ENCODE measurements at regions not wholly inside any gene's neighbourhood (a gene's known extent, or its start where the extent isn't known, plus 50 kb on each side); places are given as distances from the start of the nearest gene placed in this dataset.

GRCh38 chr11:92837595-92837994 lies 131.9 kb upstream of the MTNR1B start:
- no peaks in the 10 kb centered on the region for H3K4me1 ChIP-seq
- no peaks in the 10 kb centered on the region for H3K9me3 ChIP-seq
- TF ChIP-seq POLR2A (IDR thresholded peaks at IDR 0.05) (no peak), CTCF (IDR thresholded peaks at IDR 0.05) (no peak), EP300 (IDR thresholded peaks at IDR 0.05) (no peak)
- no peak overlapping the region for H3K27ac ChIP-seq
- H3K36me3 ChIP-seq, result no peaks in the 10 kb centered on the region
- no peak for DNase-seq (ENCODE audit: low spot score in 2 of 2)
- 93 to 96% methylated on average over 3 of the region's 3 CpGs for WGBS, 2 donors
- H3K4me3 ChIP-seq, result no peak overlapping the region
- H3K27me3 ChIP-seq, result no peaks in the 10 kb centered on the region

GRCh38 chr11:92838759-92839310 lies 130.6 kb upstream of the MTNR1B start:
- DNase-seq (ENCODE audit: low spot score in 2 of 2), result no peak
- Histone ChIP-seq H3K36me3 (no peaks in the 10 kb centered on the region), H3K9me3 (no peaks in the 10 kb centered on the region), H3K4me1 (no peaks in the 10 kb centered on the region), H3K27me3 (no peaks in the 10 kb centered on the region), H3K4me3 (no peak overlapping the region), H3K27ac (no peak overlapping the region)
- 57 to 60% methylated on average over 5 of the region's 5 CpGs for WGBS, 2 donors
- TF ChIP-seq EP300 (IDR thresholded peaks at IDR 0.05) (no peak), POLR2A (IDR thresholded peaks at IDR 0.05) (no peak), CTCF (IDR thresholded peaks at IDR 0.05) (no peak)

GRCh38 chr11:92839450-92839849 lies 130.0 kb upstream of the MTNR1B start:
- WGBS, 2 donors, result 61 to 63% methylated on average over 5 of the region's 5 CpGs
- H3K9me3 ChIP-seq, result no peaks in the 10 kb centered on the region

GRCh38 chr11:92841719-92842118 lies 127.7 kb upstream of the MTNR1B start:
- TF ChIP-seq EP300 (IDR thresholded peaks at IDR 0.05), result no peak
- no peak for TF ChIP-seq POLR2A (IDR thresholded peaks at IDR 0.05)
- no peak for TF ChIP-seq CTCF (IDR thresholded peaks at IDR 0.05)
- Histone ChIP-seq H3K9me3 (no peaks in the 10 kb centered on the region), H3K36me3 (no peaks in the 10 kb centered on the region), H3K4me1 (no peaks in the 10 kb centered on the region), H3K27me3 (no peaks in the 10 kb centered on the region), H3K4me3 (no peak overlapping the region), H3K27ac (no peak overlapping the region)
- whole genome bisulfite sequencing, 2 donors, result 80 to 100% methylated on average over 1 of the region's 1 CpG
- DNase-seq (ENCODE audit: low spot score in 2 of 2), result no peak

More at GRCh38 chr11:92839450-92839849, 130.0 kb upstream of the MTNR1B start:
- no peak for TF ChIP-seq EP300 (IDR thresholded peaks at IDR 0.05)
- TF ChIP-seq POLR2A (IDR thresholded peaks at IDR 0.05), result no peak
- TF ChIP-seq CTCF (IDR thresholded peaks at IDR 0.05), result no peak
- Histone ChIP-seq H3K4me1 (no peaks in the 10 kb centered on the region), H3K4me3 (no peak overlapping the region), H3K27ac (no peak overlapping the region), H3K27me3 (no peaks in the 10 kb centered on the region), H3K36me3 (no peaks in the 10 kb centered on the region)
- DNase-seq (ENCODE audit: low spot score in 2 of 2), result no peak

- DNase-seq (ENCODE audit: low spot score in 2 of 2), result no peak
- Histone ChIP-seq H3K4me3 (no peak overlapping the region), H3K36me3 (no peaks in the 10 kb centered on the region), H3K27me3 (no peaks in the 10 kb centered on the region), H3K4me1 (no peaks in the 10 kb centered on the region), H3K9me3 (no peaks in the 10 kb centered on the region), H3K27ac (no peak overlapping the region)
- WGBS, 2 donors, result 76 to 80% methylated on average over 4 of the region's 4 CpGs
- no peak for TF ChIP-seq EP300 (IDR thresholded peaks at IDR 0.05)
- no peak for TF ChIP-seq CTCF (IDR thresholded peaks at IDR 0.05)
- TF ChIP-seq POLR2A (IDR thresholded peaks at IDR 0.05), result no peak
These were observed 126.0 kb upstream of the MTNR1B start for GRCh38 chr11:92843455-92843854.
